Middle frontal gyrus (tissue), 1 donor: ENCODE measurements at regions not wholly inside any gene's neighbourhood (a gene's known extent, or its start where the extent isn't known, plus 50 kb on each side); places are given as distances from the start of the nearest gene placed in this dataset.
A peak's percentile ranks its signal among the peaks of the same experiment; 100 is the strongest.
"Not testable (repeated sequence)": the region's sequence is repeated elsewhere in the genome, so short reads cannot be mapped to it uniquely, and the experiment has no call there.

Source experiments
- DNase-seq: peaks from one replicate; pipeline ENCODE4 v3.0.0-alpha.2; 2015; ENCODE audit warnings: low spot score; ENCODE audit errors: extremely low spot score

GRCh38 chr14:51444353-51445000 is 204.4 kb downstream of the TMX1 start:
- DNase-seq: peak; percentile 30

- no peak for DNase-seq
These were observed 204.9 kb downstream of the TMX1 start for GRCh38 chr14:51445001-51445390.

DNA sequence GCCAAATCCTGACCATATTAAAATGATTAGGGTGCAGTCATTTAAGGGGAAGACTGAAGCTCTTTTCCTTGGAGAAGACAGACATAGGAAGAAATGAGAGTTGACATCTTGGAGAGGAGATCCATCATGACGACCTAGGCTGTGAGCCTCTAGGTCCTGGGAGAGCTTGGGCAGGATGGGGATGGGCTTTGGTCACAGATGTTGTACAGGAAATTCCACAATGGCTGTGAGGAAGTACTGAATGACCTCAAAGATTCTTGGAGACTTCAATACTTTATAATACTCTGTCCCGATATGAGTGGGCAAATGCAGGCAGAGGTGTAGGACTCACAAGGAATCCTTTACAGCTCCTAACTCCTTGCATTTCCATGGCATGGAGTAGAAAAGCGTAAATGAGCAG is 204.9 kb upstream of the FRMD6 start:
- DNase-seq: no peak

GRCh38 chr14:51447411-51447810 is 204.3 kb upstream of the FRMD6 start:
- peak; percentile 11 for DNase-seq

GRCh38 chr14:51448831-51449670 is 202.7 kb upstream of the FRMD6 start:
- DNase-seq: no peak

GRCh38 chr14:51449681-51450080 is 202.0 kb upstream of the FRMD6 start:
- no peak for DNase-seq

DNA sequence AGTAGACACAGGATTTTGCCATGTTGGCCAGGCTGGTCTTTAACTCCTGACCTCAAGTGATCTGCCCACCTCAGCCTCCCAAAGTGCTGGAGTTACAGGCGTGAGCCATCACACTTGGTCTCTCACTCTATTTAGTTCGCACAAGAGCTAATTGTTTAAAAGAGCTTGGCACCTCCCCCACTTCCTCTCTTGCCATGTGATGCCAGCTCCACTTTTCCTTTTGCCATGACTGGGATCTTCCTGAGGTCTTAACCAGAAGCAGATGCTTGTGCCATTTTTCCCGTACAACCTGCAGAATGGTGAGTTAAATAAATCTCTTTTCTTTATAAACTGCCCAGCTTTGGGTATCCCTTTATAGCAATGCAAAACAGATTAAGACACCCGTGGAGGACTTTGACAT is 200.1 kb upstream of the FRMD6 start:
- no peak for DNase-seq

DNA sequence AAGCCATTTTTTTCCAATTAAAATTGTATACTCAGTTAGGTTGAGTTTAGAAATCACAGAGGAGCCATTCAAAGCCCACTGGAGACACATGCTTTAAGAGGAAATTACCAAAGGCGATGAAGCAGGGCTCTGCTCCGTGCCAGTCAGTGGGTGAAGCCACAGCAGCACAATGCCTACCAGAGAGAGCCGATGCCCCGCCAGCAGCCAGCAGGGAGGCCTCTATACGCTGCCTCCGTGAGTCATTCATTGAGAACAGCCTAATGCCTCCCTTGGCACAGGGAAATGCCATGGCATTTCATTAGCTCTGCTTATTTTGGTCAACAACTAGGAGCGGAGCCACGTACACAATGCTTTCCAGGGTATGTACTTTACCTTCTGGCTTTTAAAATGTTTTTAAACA is 197.8 kb upstream of the FRMD6 start:
- DNase-seq: no peak

DNA sequence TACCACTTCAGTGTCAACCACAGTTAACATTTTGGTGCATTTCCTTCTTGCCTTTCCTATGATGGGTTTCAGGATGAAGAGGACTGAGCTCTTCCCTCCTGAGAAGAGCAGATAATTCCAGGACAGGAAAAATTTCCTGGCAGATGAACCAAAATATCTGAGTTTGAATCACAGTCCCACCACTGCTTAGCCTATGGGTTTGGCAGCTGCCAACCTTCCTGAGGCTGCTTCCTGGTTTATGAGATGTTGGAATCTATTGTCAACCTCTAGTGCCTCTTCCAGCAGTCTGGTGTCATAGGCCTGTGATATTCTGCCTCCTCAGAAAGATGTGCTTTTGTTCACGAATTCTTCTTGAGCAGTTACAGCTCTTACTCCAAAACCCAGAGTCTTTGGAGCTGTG is 197.4 kb upstream of the FRMD6 start:
- no peak for DNase-seq

DNA sequence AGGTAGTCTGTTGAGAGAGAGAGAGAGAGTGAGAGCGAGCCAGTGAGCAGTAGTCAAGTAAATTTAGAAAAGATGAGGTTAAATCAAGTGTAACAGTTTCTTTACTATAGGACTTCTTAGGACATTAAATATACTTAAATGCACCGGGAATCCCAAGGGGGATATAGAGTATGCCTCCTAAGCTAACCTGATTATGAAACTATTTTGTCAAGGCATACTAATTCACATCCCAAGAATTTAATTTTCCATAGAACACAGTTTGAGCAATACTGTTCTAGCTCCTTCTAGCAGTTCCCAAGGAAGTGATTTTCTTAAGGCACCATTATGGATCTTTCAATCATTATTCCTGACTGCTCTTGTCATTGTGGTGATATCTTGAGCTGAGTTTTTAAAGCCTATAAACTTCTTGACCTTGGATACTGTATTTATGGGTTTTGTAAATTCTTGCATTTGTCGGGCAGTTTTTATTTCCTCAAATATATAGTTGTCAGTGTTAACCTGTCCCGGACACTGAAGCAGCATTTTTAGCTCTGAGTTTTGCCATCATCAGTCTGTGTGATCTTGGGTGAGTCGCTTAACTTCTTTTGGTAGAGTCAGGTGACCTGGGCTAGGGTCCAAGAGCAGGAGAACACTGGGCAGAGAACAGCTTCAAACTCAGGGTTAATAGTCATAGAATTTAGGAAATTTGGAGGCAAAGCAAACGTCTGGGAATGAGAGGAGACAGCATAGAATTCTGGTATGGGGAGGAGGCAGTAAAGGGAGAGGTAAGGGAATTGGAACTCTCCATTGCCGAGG is 196.5 kb upstream of the FRMD6 start:
- DNase-seq: no peak

- DNase-seq: no peak
These were observed 193.7 kb upstream of the FRMD6 start for GRCh38 chr14:51457843-51458562.

- DNase-seq: no peak
These were observed 193.2 kb upstream of the FRMD6 start for GRCh38 chr14:51458563-51458955.

DNA sequence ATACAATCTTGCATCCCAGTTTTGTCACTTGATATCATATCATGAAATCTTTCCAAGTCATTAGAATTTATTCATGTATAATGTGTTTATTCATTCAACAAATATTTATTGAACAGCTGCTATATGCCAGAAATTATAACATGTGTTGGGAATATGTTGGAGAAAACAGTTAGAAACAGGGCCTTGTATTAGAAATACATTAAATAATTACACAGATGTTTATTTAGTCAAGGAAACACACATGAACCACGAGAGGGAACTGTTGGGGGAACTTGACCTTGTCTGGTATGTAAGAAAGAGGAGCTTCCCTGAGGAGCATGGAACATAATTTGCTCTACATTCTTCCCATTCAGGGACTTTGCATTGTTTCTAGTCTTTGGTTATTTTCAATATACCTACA is 191.7 kb upstream of the FRMD6 start:
- no peak for DNase-seq

DNA sequence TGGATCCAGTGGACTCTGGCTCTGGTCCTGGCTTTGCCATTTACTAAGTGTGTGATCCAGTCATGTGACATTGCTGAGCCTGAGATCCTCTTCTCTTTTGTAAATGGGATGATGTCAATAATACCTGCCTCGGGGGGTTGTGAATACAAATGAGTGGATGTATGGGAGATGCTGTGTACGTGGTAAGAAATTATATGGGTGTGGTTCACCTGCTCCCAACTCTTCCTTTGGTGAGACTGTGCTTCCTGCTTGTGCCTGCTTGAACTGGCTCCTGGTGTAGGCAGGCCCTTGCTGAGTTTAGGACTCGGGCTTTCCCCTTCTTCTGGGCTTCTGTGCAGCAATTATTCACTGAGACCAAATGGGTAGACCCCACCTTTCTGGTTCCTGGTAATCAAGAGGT is 189.5 kb upstream of the FRMD6 start:
- DNase-seq: no peak

DNA sequence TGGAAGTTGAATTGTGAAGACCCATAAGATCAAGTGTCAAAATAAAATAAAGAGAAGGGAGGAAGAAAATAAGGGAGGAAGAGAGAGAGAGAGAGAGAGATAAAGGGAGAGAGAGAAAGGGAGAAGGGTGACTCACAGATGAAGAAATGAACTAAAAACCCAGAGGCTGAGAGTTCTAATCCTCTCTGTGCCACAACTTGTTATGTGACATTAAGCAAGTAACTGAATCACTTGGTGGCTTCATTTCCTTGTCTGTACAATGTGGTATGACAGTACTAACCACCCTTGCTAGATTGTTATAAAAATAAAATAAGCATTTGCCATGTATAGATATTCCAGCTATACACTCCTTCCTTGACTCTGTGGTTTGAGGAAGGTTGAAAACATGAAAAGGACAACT is 189.0 kb upstream of the FRMD6 start:
- no peak for DNase-seq

DNA sequence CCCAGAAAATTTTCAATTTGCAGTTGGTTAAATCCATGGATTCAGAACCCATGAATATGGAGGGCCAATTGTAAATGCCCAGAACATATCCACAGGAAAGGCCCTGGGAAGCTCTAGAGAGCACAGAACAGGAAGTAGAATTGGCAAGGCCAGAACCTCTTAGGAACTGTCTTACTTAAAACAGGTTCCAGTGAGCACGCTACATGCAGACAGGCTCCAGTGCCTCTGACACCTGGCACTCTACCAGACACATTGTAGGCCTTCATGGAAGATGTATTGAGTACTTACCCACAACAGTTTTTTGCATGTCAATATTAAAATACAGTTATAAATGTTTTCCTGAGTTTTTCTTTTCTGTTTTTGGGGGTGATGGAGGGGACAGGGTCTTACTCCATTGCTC is 188.2 kb upstream of the FRMD6 start:
- DNase-seq: no peak

GRCh38 chr14:51464411-51464810 is 187.3 kb upstream of the FRMD6 start:
- DNase-seq: no peak

DNA sequence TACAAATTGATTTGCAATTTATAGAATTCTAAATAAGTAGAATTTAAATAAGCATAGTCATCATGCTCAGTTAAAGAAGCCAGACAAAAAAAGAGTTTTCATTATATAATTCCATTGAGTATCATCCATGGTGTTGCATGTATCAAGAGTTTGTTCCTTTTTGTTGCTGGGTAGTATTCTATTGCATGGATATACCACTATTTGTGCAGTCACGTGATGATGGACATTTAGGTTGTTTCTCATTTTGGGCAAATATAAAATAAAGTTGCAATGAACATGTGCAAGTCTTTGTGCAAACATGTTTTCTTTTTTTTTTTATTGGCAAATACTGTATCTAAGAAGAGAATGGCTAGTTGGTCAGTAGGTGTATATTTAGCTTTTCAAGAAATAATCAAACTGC is 186.2 kb upstream of the FRMD6 start:
- no peak for DNase-seq

DNA sequence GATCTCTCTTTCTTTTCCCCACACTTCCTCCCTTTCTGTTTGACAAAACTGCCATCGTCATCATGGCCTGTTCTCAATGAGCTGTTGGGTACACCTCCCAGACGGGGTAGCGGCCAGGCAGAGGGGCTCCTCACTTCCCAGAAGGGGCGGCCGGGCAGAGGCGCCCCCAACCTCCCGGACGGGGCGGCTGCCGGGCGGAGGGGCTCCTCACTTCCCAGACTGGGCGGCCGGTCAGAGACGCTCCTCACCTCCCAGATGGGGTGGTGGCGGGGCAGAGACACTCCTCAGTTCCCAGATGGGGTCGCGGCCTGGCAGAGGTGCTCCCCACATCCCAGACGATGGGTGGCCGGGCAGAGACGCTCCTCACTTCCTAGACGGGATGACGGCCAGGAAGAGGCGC is 184.3 kb upstream of the FRMD6 start:
- not testable (repeated sequence) for DNase-seq

- no peak for DNase-seq
These were observed 183.2 kb upstream of the FRMD6 start for GRCh38 chr14:51468523-51468922.

DNA sequence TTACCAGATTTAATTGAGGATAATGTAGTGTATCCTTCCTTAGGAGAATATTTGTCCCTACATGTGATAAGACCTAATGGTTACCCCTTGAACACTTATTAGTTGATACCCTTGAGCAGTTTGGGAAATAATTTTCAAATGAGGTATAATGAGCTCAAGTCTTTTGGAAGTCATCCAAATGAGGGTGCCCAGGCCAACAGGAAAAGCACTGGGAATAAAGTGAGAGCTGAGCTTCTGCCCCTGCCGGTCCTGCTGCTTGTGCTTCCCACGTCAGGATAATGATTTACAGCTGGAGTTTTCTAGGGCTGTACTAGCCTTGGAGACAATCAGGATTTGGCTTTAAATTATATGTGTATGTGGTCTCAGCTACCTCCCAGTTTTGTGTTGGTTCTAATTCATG is 178.8 kb upstream of the FRMD6 start:
- DNase-seq: no peak

- no peak for DNase-seq
These were observed 178.4 kb upstream of the FRMD6 start for GRCh38 chr14:51473351-51473750.
